Islet precursor cell (in vitro differentiated cells): ENCODE measurements at regions not wholly inside any gene's neighbourhood (a gene's known extent, or its start where the extent isn't known, plus 50 kb on each side); places are given as distances from the start of the nearest gene placed in this dataset.

ENCODE experiments used
- DNase-seq: peaks from one replicate; pipeline ENCODE4 v3.0.0-alpha.2; 2018

- DNase-seq: no peak
These were observed 50.7 kb upstream of the TOX2 start for GRCh38 chr20:43863821-43864544.

GRCh38 chr20:43863330-43863729, 51.3 kb upstream of the TOX2 start:
- DNase-seq: no peak

- DNase-seq: no peak
These were observed 52.2 kb upstream of the TOX2 start for GRCh38 chr20:43862438-43862837.

GRCh38 chr20:43859994-43860393, 54.7 kb upstream of the TOX2 start:
- DNase-seq: no peak

- no peak for DNase-seq
These were observed 56.7 kb upstream of the TOX2 start for GRCh38 chr20:43857932-43858331.

- DNase-seq: no peak
These were observed 57.5 kb upstream of the TOX2 start for GRCh38 chr20:43857127-43857526.

- DNase-seq: no peak
These were observed 58.8 kb upstream of the TOX2 start for GRCh38 chr20:43855803-43856202.

GRCh38 chr20:43853918-43854317, 60.7 kb upstream of the TOX2 start:
- DNase-seq: no peak

GRCh38 chr20:43853174-43853803, 61.4 kb upstream of the TOX2 start:
- no peak for DNase-seq

- DNase-seq: peak; percentile 61
These were observed 65.0 kb upstream of the TOX2 start for GRCh38 chr20:43849496-43850186.

GRCh38 chr20:43846516-43846905, 68.1 kb upstream of the TOX2 start:
- no peak for DNase-seq

- no peak for DNase-seq
These were observed 69.7 kb upstream of the TOX2 start for GRCh38 chr20:43844778-43845614.

GRCh38 chr20:43843965-43844660, 70.5 kb upstream of the TOX2 start:
- no peak for DNase-seq

GRCh38 chr20:43843096-43843964, 71.3 kb upstream of the TOX2 start:
- no peak for DNase-seq

GRCh38 chr20:43842126-43843020, 72.3 kb upstream of the TOX2 start:
- no peak for DNase-seq

GRCh38 chr20:43840382-43841070, 74.1 kb upstream of the TOX2 start:
- DNase-seq: peak; percentile 63

GRCh38 chr20:43839793-43840199, 74.9 kb upstream of the TOX2 start:
- DNase-seq: no peak

GRCh38 chr20:43838703-43839060, 76.0 kb upstream of the TOX2 start:
- no peak for DNase-seq

GRCh38 chr20:43837856-43838702, 76.6 kb upstream of the TOX2 start:
- no peak for DNase-seq
